GM18868 (cell line): ENCODE measurements at regions not wholly inside any gene's neighbourhood (a gene's known extent, or its start where the extent isn't known, plus 50 kb on each side); places are given as distances from the start of the nearest gene placed in this dataset.

Experiments
- ATAC-seq: cut with Tn5 transposase; IDR thresholded peaks from one replicate; pipeline ENCODE4 v1.9.1; 2021; ENCODE audit warnings: mild to moderate bottlenecking, moderate library complexity; ENCODE audit not compliant: unreplicated experiment

DNA sequence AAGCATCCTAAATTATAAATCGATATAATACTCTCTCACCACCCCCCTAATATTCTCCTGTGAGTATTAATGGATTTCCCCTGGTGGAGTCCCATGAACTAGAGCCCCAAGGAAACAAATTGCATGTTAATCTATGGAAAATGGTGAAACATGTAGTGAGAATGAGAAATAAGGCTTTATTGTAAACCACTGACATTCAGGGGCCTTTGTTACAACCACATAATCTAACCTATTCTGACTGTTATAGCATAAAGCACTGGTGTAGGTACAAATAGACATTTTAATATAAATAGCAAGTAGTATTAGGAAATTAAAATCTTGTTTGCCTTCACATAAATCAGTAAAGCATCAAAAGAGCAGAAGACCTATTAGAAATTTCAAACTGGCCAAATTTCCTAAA lies 65.3 kb upstream of the TLK1 start:
- ATAC-seq: no peak

DNA sequence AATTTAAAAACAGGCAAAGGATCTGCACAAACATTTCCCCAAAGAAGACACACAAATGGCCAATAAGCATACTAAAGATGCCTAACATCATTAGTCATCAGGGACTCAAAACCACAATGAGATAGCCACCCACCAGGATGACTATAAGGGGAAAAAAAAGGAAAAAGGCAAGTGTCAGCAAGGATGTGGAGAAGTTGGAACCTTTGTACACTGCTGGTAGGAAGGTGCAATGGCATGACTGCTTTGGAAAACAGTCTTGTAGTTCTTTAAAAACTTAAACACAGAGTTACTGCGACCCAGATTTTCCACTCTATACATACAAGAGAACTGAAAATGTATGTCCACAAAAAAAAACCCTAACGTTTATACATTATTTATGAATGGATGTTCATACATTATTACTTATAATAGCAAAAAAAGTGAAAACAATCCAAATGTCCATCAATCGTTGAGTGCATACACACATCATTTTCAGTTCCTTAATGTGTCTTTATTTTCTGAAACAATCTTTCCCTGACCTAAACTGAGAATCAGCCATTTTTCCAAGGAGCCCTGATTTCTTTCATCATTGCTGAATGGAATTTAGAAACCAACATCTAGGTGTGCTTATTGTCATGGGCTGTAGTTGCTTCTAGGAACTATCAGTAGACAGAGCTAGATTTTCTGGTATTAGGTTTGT lies 64.7 kb upstream of the TLK1 start:
- no peak for ATAC-seq

DNA sequence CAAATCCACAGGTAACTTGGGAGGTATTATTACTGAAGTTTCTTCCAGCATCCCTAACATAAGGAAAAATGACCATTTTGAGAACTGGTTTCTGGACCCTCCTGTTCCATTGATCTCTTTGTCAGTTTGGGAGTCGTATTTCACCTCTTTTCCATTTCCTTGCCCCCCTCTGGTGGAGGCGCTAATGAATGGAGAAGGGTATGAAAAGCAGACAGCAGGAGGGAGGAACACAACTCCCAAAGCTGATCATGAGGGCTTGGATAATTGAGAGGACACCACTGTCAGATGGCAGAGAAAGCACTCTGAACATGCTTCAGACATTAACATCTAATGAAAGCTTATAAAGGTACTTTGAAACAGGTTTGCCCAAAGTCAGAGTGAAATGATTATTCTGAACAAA lies 56.6 kb upstream of the TLK1 start:
- ATAC-seq: no peak

DNA sequence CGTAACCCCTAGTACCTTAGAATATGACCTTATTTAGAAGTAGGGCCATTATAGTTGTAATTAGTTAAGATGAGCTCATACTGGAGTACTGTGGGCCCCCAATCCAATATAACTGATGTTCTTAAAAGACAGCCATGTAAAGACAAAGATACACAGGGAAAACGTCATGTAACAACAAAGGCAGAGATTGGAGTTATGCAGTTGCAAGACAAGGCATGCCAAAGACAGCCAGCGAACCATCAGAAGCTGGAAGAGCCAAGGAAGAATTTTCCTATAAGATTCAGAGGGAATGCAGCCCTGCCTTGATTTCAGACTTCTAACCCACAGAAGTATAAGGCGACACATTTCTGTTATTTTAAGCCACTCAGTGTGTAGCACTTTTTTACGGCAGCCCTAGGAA lies 55.9 kb upstream of the TLK1 start:
- ATAC-seq: no peak

DNA sequence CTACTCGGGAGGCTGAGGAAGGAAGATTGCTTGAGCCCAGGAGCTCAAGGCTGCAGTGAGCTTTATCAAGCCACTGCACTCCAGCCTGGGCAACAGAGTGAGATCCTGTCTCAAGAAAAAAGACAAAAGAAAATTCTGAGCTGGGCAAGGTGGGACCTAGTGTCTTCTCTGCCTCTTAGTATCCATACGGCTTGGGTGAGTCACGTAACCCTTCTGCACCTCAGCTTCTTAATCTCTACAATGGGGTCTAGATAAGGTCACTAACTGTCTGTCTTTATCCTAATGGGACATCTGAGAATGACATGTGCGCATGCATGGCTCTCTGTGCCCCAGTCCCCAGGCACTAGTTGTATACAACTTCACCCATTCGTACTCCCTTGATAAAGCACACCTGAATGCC lies 53.4 kb upstream of the TLK1 start:
- ATAC-seq: no peak

DNA sequence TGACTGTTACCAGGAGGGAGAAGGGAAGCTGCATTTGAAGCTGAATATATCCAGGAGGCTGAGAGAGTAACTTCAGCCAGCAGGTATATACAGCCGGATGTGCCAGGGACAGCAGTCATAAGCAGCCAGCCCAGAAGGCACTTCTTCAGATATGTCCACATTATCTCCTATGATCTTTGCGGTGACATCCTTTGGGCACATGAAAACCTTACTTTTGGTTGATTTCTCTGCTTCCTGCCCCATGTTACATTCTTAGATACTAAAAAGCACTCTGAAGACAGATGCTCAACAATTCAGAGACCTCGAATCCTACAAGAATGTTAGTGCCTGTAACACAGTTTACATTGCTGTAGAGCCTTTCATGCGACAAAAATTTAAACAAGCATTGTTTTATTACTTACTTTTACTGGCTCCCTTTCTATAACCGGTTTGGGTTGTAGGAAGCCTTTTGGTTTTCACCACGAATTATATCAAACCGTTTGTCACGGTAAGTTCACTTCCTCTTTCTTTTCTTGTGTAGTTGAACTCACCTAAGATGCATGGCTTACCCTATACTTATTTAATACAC lies 50.3 kb upstream of the TLK1 start:
- ATAC-seq: peak; percentile 92
